ENCODE measurements at regions not wholly inside any gene's neighbourhood (a gene's known extent, or its start where the extent isn't known, plus 50 kb on each side); places are given as distances from the start of the nearest gene placed in this dataset.
"Not testable (repeated sequence)": the region's sequence is repeated elsewhere in the genome, so short reads cannot be mapped to it uniquely, and the experiment has no call there.

GRCh38 chr1:58058323-58058722, 488.2 kb downstream of the OMA1 start:
- TF ChIP-seq CTCF (IDR thresholded peaks at IDR 0.05): no peak

DNA sequence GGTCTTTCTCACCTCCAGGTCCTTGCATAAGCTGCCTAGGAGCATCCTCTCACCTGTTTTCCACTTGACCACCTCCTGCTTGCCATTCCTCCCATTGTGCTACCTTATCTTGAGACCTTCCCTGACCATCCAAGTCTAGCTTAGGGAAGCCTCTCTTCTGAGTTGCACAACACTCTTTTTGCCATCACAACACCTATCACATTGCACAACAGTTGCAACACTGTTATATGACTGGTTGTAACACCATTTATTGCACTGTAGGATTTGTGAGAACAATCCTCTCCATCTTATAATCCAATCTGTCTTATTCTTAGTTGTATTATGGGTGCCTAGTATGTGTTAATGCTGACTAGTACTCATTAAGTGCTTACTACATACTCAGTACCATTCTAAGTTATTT, 488.7 kb downstream of the OMA1 start:
- Histone ChIP-seq H3K9me3 (ENCODE audit: control insufficient read depth, low read length) (no peaks in the 10 kb centered on the region), H3K79me2 (no peaks in the 10 kb centered on the region), H3K27ac (no peak overlapping the region), H3K27me3 (ENCODE audit: control insufficient read depth, insufficient read depth, low read length) (no peaks in the 10 kb centered on the region), H2AFZ (no peak overlapping the region), H3K4me3 (ENCODE audit: low read depth, low read length) (no peak overlapping the region), H3K4me2 (ENCODE audit: low read length) (no peak overlapping the region), H3K9ac (no peak overlapping the region), H3K4me1 (no peaks in the 10 kb centered on the region), H3K36me3 (ENCODE audit: control insufficient read depth, insufficient read depth, low read length) (no peaks in the 10 kb centered on the region)
- no peak for TF ChIP-seq CTCF (IDR thresholded peaks at IDR 0.05)

More at GRCh38 chr1:58058323-58058722, 488.2 kb downstream of the OMA1 start:
- Histone ChIP-seq H3K27ac (no peak overlapping the region), H3K4me1 (no peaks in the 10 kb centered on the region), H3K9ac (no peak overlapping the region), H3K36me3 (ENCODE audit: control insufficient read depth, insufficient read depth, low read length) (no peaks in the 10 kb centered on the region), H2AFZ (no peak overlapping the region), H3K4me2 (ENCODE audit: low read length) (no peak overlapping the region), H3K4me3 (ENCODE audit: low read depth, low read length) (no peak overlapping the region), H3K79me2 (no peaks in the 10 kb centered on the region), H3K27me3 (ENCODE audit: control insufficient read depth, insufficient read depth, low read length) (no peaks in the 10 kb centered on the region), H3K9me3 (ENCODE audit: control insufficient read depth, low read length) (no peaks in the 10 kb centered on the region)

DNA sequence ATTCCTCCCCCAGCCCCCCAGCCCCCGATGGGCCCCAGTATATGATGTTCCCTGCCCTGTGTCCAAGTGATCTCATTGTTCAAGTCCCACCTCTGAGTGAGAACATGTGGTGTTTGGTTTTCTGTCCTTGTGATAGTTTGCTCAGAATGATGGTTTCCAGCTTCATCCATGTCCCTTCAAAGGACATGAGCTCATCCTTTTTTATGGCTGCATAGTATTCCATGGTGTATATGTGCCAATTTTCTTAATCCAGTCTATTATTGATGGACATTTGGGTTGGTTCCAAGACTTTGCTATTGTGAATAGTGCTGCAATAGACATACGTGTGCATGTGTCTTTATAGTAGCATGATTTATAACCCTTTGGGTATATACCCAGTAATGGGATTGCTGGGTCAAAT, 495.3 kb downstream of the OMA1 start:
- not testable (repeated sequence) for H3K36me3 ChIP-seq (ENCODE audit: control insufficient read depth, insufficient read depth, low read length); H3K4me3 ChIP-seq (ENCODE audit: low read depth, low read length); H3K9ac ChIP-seq

DNA sequence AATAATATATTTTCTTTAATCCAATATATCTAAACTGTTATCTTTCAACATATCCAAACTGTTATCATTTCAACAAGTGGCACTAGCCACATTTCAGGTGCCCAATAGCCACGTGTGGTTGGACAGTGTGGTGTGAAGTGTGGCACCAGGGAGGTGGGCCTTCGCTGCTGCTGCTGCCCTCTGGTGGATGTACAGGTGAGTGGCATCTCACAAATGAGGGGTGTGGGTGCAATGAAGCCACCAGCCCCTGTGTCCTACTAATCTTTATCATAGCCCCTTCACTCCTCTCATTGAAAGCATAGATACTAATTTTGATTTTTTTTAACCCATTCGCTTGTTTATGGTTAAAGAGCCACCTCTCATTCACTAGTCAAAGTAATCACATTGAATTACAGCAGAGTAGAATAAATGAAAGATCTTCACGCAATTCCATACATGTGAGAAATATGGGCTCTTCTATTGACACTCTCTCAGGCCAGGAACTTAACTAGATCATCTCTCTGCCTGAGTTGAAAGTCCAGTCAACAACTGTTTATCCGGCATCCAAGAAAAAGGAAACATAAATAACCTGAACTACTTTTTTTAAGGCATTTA, 499.2 kb downstream of the OMA1 start:
- H3K9me3 ChIP-seq (ENCODE audit: control insufficient read depth, low read length): no peaks in the 10 kb centered on the region
- H3K79me2 ChIP-seq: no peaks in the 10 kb centered on the region
- H3K27ac ChIP-seq: no peak overlapping the region
- H3K27me3 ChIP-seq (ENCODE audit: control insufficient read depth, insufficient read depth, low read length): no peaks in the 10 kb centered on the region
- H3K4me3 ChIP-seq (ENCODE audit: low read depth, low read length): no peak overlapping the region
- peak; percentile 26 for TF ChIP-seq CTCF (IDR thresholded peaks at IDR 0.05)
- H3K4me1 ChIP-seq: no peaks in the 10 kb centered on the region
- H3K4me2 ChIP-seq (ENCODE audit: low read length): no peak overlapping the region
- H3K36me3 ChIP-seq (ENCODE audit: control insufficient read depth, insufficient read depth, low read length): no peaks in the 10 kb centered on the region
- H3K9ac ChIP-seq: no peak overlapping the region
- no peak overlapping the region for H2AFZ ChIP-seq

More for the DNA sequence above, 495.3 kb downstream of the OMA1 start:
- H3K9me3 ChIP-seq (ENCODE audit: control insufficient read depth, low read length); H3K27ac ChIP-seq; H2AFZ ChIP-seq; H3K79me2 ChIP-seq; H3K4me2 ChIP-seq (ENCODE audit: low read length); H3K4me1 ChIP-seq; H3K27me3 ChIP-seq (ENCODE audit: control insufficient read depth, insufficient read depth, low read length): not testable (repeated sequence)

GRCh38 chr1:58045094-58045705, 501.3 kb downstream of the OMA1 start:
- H3K4me3 ChIP-seq (ENCODE audit: low read depth, low read length): no peak overlapping the region
- no peaks in the 10 kb centered on the region for H3K27me3 ChIP-seq (ENCODE audit: control insufficient read depth, insufficient read depth, low read length)
- no peaks in the 10 kb centered on the region for H3K36me3 ChIP-seq (ENCODE audit: control insufficient read depth, insufficient read depth, low read length)
- no peak overlapping the region for H3K4me2 ChIP-seq (ENCODE audit: low read length)
- H3K9ac ChIP-seq: no peak overlapping the region
- TF ChIP-seq CTCF (IDR thresholded peaks at IDR 0.05): no peak
- no peaks in the 10 kb centered on the region for H3K79me2 ChIP-seq
- no peak overlapping the region for H3K27ac ChIP-seq
- H2AFZ ChIP-seq: no peak overlapping the region
- no peaks in the 10 kb centered on the region for H3K9me3 ChIP-seq (ENCODE audit: control insufficient read depth, low read length)
- H3K4me1 ChIP-seq: no peaks in the 10 kb centered on the region

All from parathyroid adenoma (tissue), 2 donors.